MG63 (cell line): ENCODE measurements at regions not wholly inside any gene's neighbourhood (a gene's known extent, or its start where the extent isn't known, plus 50 kb on each side); places are given as distances from the start of the nearest gene placed in this dataset.
A peak's percentile ranks its signal among the peaks of the same experiment; 100 is the strongest.
"Not testable (repeated sequence)": the region's sequence is repeated elsewhere in the genome, so short reads cannot be mapped to it uniquely, and the experiment has no call there.

ENCODE experiments used
- DNase-seq: peaks from one replicate; pipeline ENCODE4 v3.0.0-alpha.2; 2020
- H3K27me3 ChIP-seq: fragments of 250-450 bp; sonication (Bioruptor Pico); 2 replicates; pipeline ENCODE4 v1.5.1; 2020; ENCODE audit warnings: mild to moderate bottlenecking, moderate library complexity
- H3K36me3 ChIP-seq: fragments of 250-450 bp; sonication (Bioruptor Pico); 2 replicates; pipeline ENCODE4 v1.5.1; 2020; ENCODE audit warnings: mild to moderate bottlenecking, moderate library complexity
- H3K4me3 ChIP-seq: fragments of 250-450 bp; sonication (Bioruptor Pico); 2 replicates; pipeline ENCODE4 v1.5.1; 2020; ENCODE audit warnings: mild to moderate bottlenecking, moderate library complexity
- H3K9me3 ChIP-seq: fragments of 250-450 bp; sonication (Bioruptor Pico); 2 replicates; pipeline ENCODE4 v1.5.1; 2020; ENCODE audit warnings: mild to moderate bottlenecking, moderate library complexity

- DNase-seq, result no peak
- H3K4me3 ChIP-seq, result no peak overlapping the region
- no peaks in the 10 kb centered on the region for H3K9me3 ChIP-seq
- H3K27me3 ChIP-seq, result no peaks in the 10 kb centered on the region
- no peaks in the 10 kb centered on the region for H3K36me3 ChIP-seq
These were observed 51.5 kb upstream of the DDR1 start for GRCh38 chr6:30832864-30833263.

GRCh38 chr6:30830438-30830837 is 53.9 kb upstream of the DDR1 start:
- no peaks in the 10 kb centered on the region for H3K27me3 ChIP-seq
- H3K36me3 ChIP-seq, result no peaks in the 10 kb centered on the region
- H3K4me3 ChIP-seq, result no peak overlapping the region
- DNase-seq, result no peak
- H3K9me3 ChIP-seq, result no peaks in the 10 kb centered on the region

GRCh38 chr6:30829639-30830255 is 54.6 kb upstream of the DDR1 start:
- no peaks in the 10 kb centered on the region for H3K27me3 ChIP-seq
- no peaks in the 10 kb centered on the region for H3K36me3 ChIP-seq
- no peak for DNase-seq
- no peaks in the 10 kb centered on the region for H3K9me3 ChIP-seq
- H3K4me3 ChIP-seq, result no peak overlapping the region

- no peaks in the 10 kb centered on the region for H3K27me3 ChIP-seq
- no peaks in the 10 kb centered on the region for H3K9me3 ChIP-seq
- H3K36me3 ChIP-seq, result no peaks in the 10 kb centered on the region
- H3K4me3 ChIP-seq, result no peak overlapping the region
- DNase-seq, result no peak
These were observed 55.3 kb upstream of the DDR1 start for GRCh38 chr6:30829033-30829432.

GRCh38 chr6:30828027-30828962 is 56.0 kb upstream of the DDR1 start:
- no peaks in the 10 kb centered on the region for H3K9me3 ChIP-seq
- peak; percentile 80 for DNase-seq
- H3K36me3 ChIP-seq, result no peaks in the 10 kb centered on the region
- no peak overlapping the region for H3K4me3 ChIP-seq
- no peaks in the 10 kb centered on the region for H3K27me3 ChIP-seq

- no peaks in the 10 kb centered on the region for H3K36me3 ChIP-seq
- no peaks in the 10 kb centered on the region for H3K27me3 ChIP-seq
- H3K4me3 ChIP-seq, result no peak overlapping the region
- DNase-seq, result no peak
- no peaks in the 10 kb centered on the region for H3K9me3 ChIP-seq
These were observed 57.4 kb upstream of the DDR1 start for GRCh38 chr6:30826961-30827342.

GRCh38 chr6:30824698-30825097 is 59.6 kb upstream of the DDR1 start:
- no peak for DNase-seq
- Histone ChIP-seq H3K27me3 (no peaks in the 10 kb centered on the region), H3K9me3 (no peaks in the 10 kb centered on the region), H3K4me3 (no peak overlapping the region), H3K36me3 (no peaks in the 10 kb centered on the region)

- H3K9me3 ChIP-seq, result no peaks in the 10 kb centered on the region
- H3K4me3 ChIP-seq, result no peak overlapping the region
- no peaks in the 10 kb centered on the region for H3K27me3 ChIP-seq
- no peak for DNase-seq
- no peaks in the 10 kb centered on the region for H3K36me3 ChIP-seq
These were observed 60.8 kb upstream of the DDR1 start for GRCh38 chr6:30823534-30823865.

GRCh38 chr6:30821862-30822784 is 62.2 kb upstream of the DDR1 start:
- Histone ChIP-seq H3K9me3 (no peaks in the 10 kb centered on the region), H3K27me3 (no peaks in the 10 kb centered on the region), H3K4me3 (no peak overlapping the region), H3K36me3 (no peaks in the 10 kb centered on the region)
- DNase-seq, result no peak

GRCh38 chr6:30820193-30820592 is 64.1 kb upstream of the DDR1 start:
- Histone ChIP-seq H3K9me3 (no peaks in the 10 kb centered on the region), H3K4me3 (no peak overlapping the region), H3K36me3 (no peaks in the 10 kb centered on the region), H3K27me3 (no peaks in the 10 kb centered on the region)
- DNase-seq, result peak; percentile 82

GRCh38 chr6:30819297-30819917 is 64.9 kb upstream of the DDR1 start:
- no peaks in the 10 kb centered on the region for H3K36me3 ChIP-seq
- no peaks in the 10 kb centered on the region for H3K27me3 ChIP-seq
- no peaks in the 10 kb centered on the region for H3K9me3 ChIP-seq
- no peak for DNase-seq
- H3K4me3 ChIP-seq, result no peak overlapping the region

GRCh38 chr6:30818391-30818841 is 65.9 kb upstream of the DDR1 start:
- Histone ChIP-seq H3K36me3 (no peaks in the 10 kb centered on the region), H3K27me3 (no peaks in the 10 kb centered on the region), H3K4me3 (no peak overlapping the region), H3K9me3 (no peaks in the 10 kb centered on the region)
- no peak for DNase-seq

- Histone ChIP-seq H3K36me3 (no peaks in the 10 kb centered on the region), H3K4me3 (no peak overlapping the region), H3K27me3 (no peaks in the 10 kb centered on the region), H3K9me3 (no peaks in the 10 kb centered on the region)
- DNase-seq, result no peak
These were observed 67.3 kb upstream of the DDR1 start for GRCh38 chr6:30816791-30817739.

- not testable (repeated sequence) for H3K9me3 ChIP-seq, H3K36me3 ChIP-seq, DNase-seq, H3K27me3 ChIP-seq, H3K4me3 ChIP-seq
These were observed 68.0 kb upstream of the DDR1 start for GRCh38 chr6:30816296-30816695.

GRCh38 chr6:30815041-30815742 is 69.1 kb upstream of the DDR1 start:
- not testable (repeated sequence) for H3K36me3 ChIP-seq, H3K9me3 ChIP-seq, H3K27me3 ChIP-seq, H3K4me3 ChIP-seq, DNase-seq
